ENCODE measurements at regions not wholly inside any gene's neighbourhood (a gene's known extent, or its start where the extent isn't known, plus 50 kb on each side); places are given as distances from the start of the nearest gene placed in this dataset.

- peak; percentile 76; the same call in 1 of the 2 replicates for TF ChIP-seq ZHX1 (CRISPR knock-in tag; IDR thresholded peaks at IDR 0.05; ENCODE audit: low read depth)
- TF ChIP-seq ZNF430 (CRISPR knock-in tag; IDR thresholded peaks at IDR 0.05), result no peak
- TF ChIP-seq ZNF543 (CRISPR knock-in tag; IDR thresholded peaks at IDR 0.05), result no peak
- TF ChIP-seq JDP2 (CRISPR knock-in tag; IDR thresholded peaks at IDR 0.05; ENCODE audit: borderline replicate concordance), result no peak
- no peak for TF ChIP-seq HOXA9 (CRISPR knock-in tag; IDR thresholded peaks at IDR 0.05; ENCODE audit: borderline replicate concordance)
- TF ChIP-seq AKAP8 (CRISPR knock-in tag; IDR thresholded peaks at IDR 0.05), result no peak
- no peak for TF ChIP-seq ASH2L (IDR thresholded peaks at IDR 0.05; ENCODE audit: insufficient read length, low read depth, low read length)
- no peak for TF ChIP-seq FOSL2 (CRISPR knock-in tag; IDR thresholded peaks at IDR 0.05)
- peak; percentile 65 for TF ChIP-seq HNF4A (CRISPR knock-in tag; IDR thresholded peaks at IDR 0.05)
- peak; percentile 34; the same call in 1 of the 2 replicates for TF ChIP-seq FOXJ3 (CRISPR knock-in tag; IDR thresholded peaks at IDR 0.05; ENCODE audit: borderline replicate concordance)
- TF ChIP-seq THAP11 (CRISPR knock-in tag; IDR thresholded peaks at IDR 0.05), result peak; percentile 30; the same call in 1 of the 2 replicates
- no peak for TF ChIP-seq ZBTB40 (IDR thresholded peaks at IDR 0.05)
- no peak for TF ChIP-seq ZBTB40 (CRISPR knock-in tag; IDR thresholded peaks at IDR 0.05)
- TF ChIP-seq PHF21A (CRISPR knock-in tag; IDR thresholded peaks at IDR 0.05), result peak; percentile 59; the same call in 1 of the 2 replicates
- TF ChIP-seq ZMYM4 (CRISPR knock-in tag; IDR thresholded peaks at IDR 0.05), result peak; percentile 14; the same call in 1 of the 2 replicates
- no peak for TF ChIP-seq BORCS8-MEF2B (CRISPR knock-in tag; IDR thresholded peaks at IDR 0.05)
- 0 out of 2 replicates have a peak, but pooled peaks have one; percentile 38 for TF ChIP-seq CEBPG (CRISPR knock-in tag; IDR thresholded peaks at IDR 0.05)
- TF ChIP-seq PPARG (CRISPR knock-in tag; conservative IDR thresholded peaks at IDR 0.05), result peak; percentile 71; the same call in 1 of the 2 replicates
- TF ChIP-seq SP5 (CRISPR knock-in tag; IDR thresholded peaks at IDR 0.05; ENCODE audit: borderline replicate concordance, low read depth), result no peak
- peak; percentile 58 for TF ChIP-seq TEAD3 (CRISPR knock-in tag; optimal IDR thresholded peaks at IDR 0.05; ENCODE audit: borderline replicate concordance)
Measured at GRCh38 chr5:142499591-142500226, 174.9 kb upstream of the SPRY4 start (continued).
